Erythroblast (primary cell): ENCODE measurements at regions not wholly inside any gene's neighbourhood (a gene's known extent, or its start where the extent isn't known, plus 50 kb on each side); places are given as distances from the start of the nearest gene placed in this dataset.

Experiments
- DNase-seq, 2 experiments: peaks; one replicate each; lab custom pipeline; 2025; lab: John Stamatoyannopoulos, UW
- GATA1 ChIP-seq: IDR thresholded peaks from 2 replicates; pipeline ENCODE4 v1.6.1; 2011; ENCODE audit warnings: low read depth, mild to moderate bottlenecking, control low read depth, low read length, moderate library complexity
- POLR2A ChIP-seq: IDR thresholded peaks from 2 replicates; pipeline ENCODE4 v1.6.1; 2011; ENCODE audit warnings: mild to moderate bottlenecking, low read length

GRCh38 chr6:92942549-92942948, 476.8 kb downstream of the EPHA7 start:
- no peak for TF ChIP-seq GATA1
- no peak for TF ChIP-seq POLR2A
- no peak for DNase-seq

GRCh38 chr6:92934625-92935024, 484.7 kb downstream of the EPHA7 start:
- TF ChIP-seq POLR2A (no peak), GATA1 (no peak)
- DNase-seq = no peak

- DNase-seq = no peak
- TF ChIP-seq POLR2A (no peak), GATA1 (no peak)
These were observed 489.2 kb downstream of the EPHA7 start for GRCh38 chr6:92930171-92930570.

GRCh38 chr6:92922216-92922806, 497.0 kb downstream of the EPHA7 start:
- no peak for TF ChIP-seq GATA1
- TF ChIP-seq POLR2A = no peak
- no peak for DNase-seq

GRCh38 chr6:92915466-92915865, 503.9 kb downstream of the EPHA7 start:
- TF ChIP-seq POLR2A (no peak), GATA1 (no peak)
- DNase-seq = no peak

GRCh38 chr6:92911301-92911700, 508.1 kb downstream of the EPHA7 start:
- TF ChIP-seq POLR2A (no peak), GATA1 (no peak)
- no peak for DNase-seq

GRCh38 chr6:92910646-92911045, 508.7 kb downstream of the EPHA7 start:
- TF ChIP-seq POLR2A = no peak
- TF ChIP-seq GATA1 = no peak
- no peak for DNase-seq

- no peak for DNase-seq
- TF ChIP-seq POLR2A (no peak), GATA1 (no peak)
These were observed 513.0 kb downstream of the EPHA7 start for GRCh38 chr6:92906385-92906784.

GRCh38 chr6:92893741-92894140, 525.6 kb downstream of the EPHA7 start:
- no peak for TF ChIP-seq POLR2A
- DNase-seq = no peak

GRCh38 chr6:92892626-92893170, 526.7 kb downstream of the EPHA7 start:
- no peak for DNase-seq
- TF ChIP-seq GATA1 (no peak), POLR2A (no peak)

- DNase-seq = no peak
- TF ChIP-seq GATA1 (no peak), POLR2A (no peak)
These were observed 531.0 kb downstream of the EPHA7 start for GRCh38 chr6:92888316-92888715.

GRCh38 chr6:92887871-92888270, 531.5 kb downstream of the EPHA7 start:
- no peak for DNase-seq
- TF ChIP-seq POLR2A (no peak), GATA1 (no peak)

- TF ChIP-seq POLR2A = no peak
- TF ChIP-seq GATA1 = no peak
- no peak for DNase-seq
These were observed 539.8 kb downstream of the EPHA7 start for GRCh38 chr6:92879526-92879925.

- TF ChIP-seq GATA1 = no peak
- no peak for TF ChIP-seq POLR2A
These were observed 554.3 kb downstream of the EPHA7 start for GRCh38 chr6:92864966-92865555.

GRCh38 chr6:92849636-92850035, 569.7 kb downstream of the EPHA7 start:
- no peak for DNase-seq
- TF ChIP-seq GATA1 (no peak), POLR2A (no peak)

More at GRCh38 chr6:92864966-92865555, 554.3 kb downstream of the EPHA7 start:
- no peak for DNase-seq

- no peak for TF ChIP-seq POLR2A
- no peak for TF ChIP-seq GATA1
- no peak for DNase-seq
These were observed 570.5 kb downstream of the EPHA7 start for GRCh38 chr6:92848901-92849300.
